GM12892 (cell line): ENCODE measurements at regions not wholly inside any gene's neighbourhood (a gene's known extent, or its start where the extent isn't known, plus 50 kb on each side); places are given as distances from the start of the nearest gene placed in this dataset.

Experiments
- POLR2A ChIP-seq: IDR thresholded peaks from 2 replicates; pipeline ENCODE4 v1.6.1; 2011; ENCODE audit warnings: low read depth, low read length, control low read depth
- TAF1 ChIP-seq: IDR thresholded peaks from 2 replicates; pipeline ENCODE4 v1.6.1; 2011; ENCODE audit warnings: low read depth, mild to moderate bottlenecking, control low read depth, low read length, borderline replicate concordance

DNA sequence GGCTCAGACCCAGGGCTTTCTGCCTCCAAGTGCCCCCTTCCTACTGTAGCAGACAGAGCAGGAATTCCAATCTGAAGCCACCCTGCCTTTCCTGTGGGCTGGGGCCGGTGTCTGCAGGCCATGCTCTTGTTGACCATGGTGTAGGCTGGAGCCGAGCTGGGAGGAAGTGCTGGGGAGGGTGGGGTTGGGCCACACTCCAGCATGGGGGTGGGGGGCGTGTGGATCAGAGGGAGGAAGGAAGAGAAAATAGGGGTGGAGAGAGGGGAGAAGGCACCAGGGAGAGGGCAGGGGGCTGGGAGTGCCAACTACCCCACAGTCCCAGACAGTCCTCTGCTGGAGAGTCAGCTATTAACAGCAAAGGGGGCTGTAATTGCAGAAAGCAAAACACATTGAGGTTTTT is 54.3 kb upstream of the JPH3 start:
- no peak for TF ChIP-seq TAF1
- TF ChIP-seq POLR2A, result no peak
